OCI-LY3 (cell line): ENCODE measurements at regions not wholly inside any gene's neighbourhood (a gene's known extent, or its start where the extent isn't known, plus 50 kb on each side); places are given as distances from the start of the nearest gene placed in this dataset.

Experiments
- EZH2phosphoT487 ChIP-seq: fragments of 200-600 bp; shearing (Covaris generic); IDR thresholded peaks from 2 replicates; pipeline ENCODE4 v1.6.1; 2018; ENCODE audit warnings: antibody characterized with exemption, mixed run types, low read depth
- TF ChIP-seq, protein P1 (sequence below): fragments of 200-600, 300-600 bp; sonication (generic); IDR thresholded peaks from 2 replicates; pipeline ENCODE4 v1.5.1; 2014; ENCODE audit warnings: antibody characterized with exemption, low read length, low read depth

DNA sequence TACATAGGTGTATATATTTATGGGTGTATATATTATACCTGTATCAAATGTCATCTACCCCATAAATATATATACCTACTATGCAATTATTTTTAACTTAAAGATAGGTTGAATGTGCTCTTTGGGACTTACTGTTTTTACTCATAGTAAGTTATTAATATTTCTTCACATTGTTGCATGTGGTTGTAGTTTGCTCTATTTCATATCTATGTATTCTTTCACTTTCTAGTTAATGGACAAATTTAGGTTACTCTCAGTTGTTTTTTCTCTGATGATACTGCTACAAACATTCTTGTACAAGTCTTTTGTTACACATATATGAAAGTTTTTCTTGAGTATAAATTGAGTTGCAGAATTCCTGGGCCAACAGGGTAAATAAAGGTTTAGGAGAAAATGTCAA, 601.8 kb upstream of the ID2 start:
- TF ChIP-seq, protein P1, sequence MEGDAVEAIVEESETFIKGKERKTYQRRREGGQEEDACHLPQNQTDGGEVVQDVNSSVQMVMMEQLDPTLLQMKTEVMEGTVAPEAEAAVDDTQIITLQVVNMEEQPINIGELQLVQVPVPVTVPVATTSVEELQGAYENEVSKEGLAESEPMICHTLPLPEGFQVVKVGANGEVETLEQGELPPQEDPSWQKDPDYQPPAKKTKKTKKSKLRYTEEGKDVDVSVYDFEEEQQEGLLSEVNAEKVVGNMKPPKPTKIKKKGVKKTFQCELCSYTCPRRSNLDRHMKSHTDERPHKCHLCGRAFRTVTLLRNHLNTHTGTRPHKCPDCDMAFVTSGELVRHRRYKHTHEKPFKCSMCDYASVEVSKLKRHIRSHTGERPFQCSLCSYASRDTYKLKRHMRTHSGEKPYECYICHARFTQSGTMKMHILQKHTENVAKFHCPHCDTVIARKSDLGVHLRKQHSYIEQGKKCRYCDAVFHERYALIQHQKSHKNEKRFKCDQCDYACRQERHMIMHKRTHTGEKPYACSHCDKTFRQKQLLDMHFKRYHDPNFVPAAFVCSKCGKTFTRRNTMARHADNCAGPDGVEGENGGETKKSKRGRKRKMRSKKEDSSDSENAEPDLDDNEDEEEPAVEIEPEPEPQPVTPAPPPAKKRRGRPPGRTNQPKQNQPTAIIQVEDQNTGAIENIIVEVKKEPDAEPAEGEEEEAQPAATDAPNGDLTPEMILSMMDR = no peak
- TF ChIP-seq EZH2phosphoT487 = no peak
